Keratinocyte (primary cell): ENCODE measurements at regions not wholly inside any gene's neighbourhood (a gene's known extent, or its start where the extent isn't known, plus 50 kb on each side); places are given as distances from the start of the nearest gene placed in this dataset.

ENCODE experiments used
- CTCF ChIP-seq, 3 experiments: IDR thresholded peaks in 1 of 3; conservative IDR thresholded peaks in 1 of 3; optimal IDR thresholded peaks in 1 of 3; 2 replicates in 2 of 3; 3 replicates in 1 of 3; pipeline versions ENCODE3 to v1.5.1; 2011; ENCODE audit warnings: low read length in 3 of 3, mild to moderate bottlenecking in 3 of 3, moderate library complexity in 2 of 3, control low read depth in 1 of 3, inconsistent platforms in 1 of 3; ENCODE audit not compliant: insufficient read depth in 2 of 3; ENCODE audit errors: extremely low read depth in 1 of 3
- EZH2 ChIP-seq: IDR thresholded peaks from one replicate; pipeline ENCODE4 v1.6.1; 2012; ENCODE audit warnings: inconsistent platforms, mild to moderate bottlenecking, low read length, moderate library complexity

- TF ChIP-seq CTCF (optimal IDR thresholded peaks at IDR 0.05 in 1 of 3, IDR thresholded peaks at IDR 0.05 in 1 of 3, conservative IDR thresholded peaks at IDR 0.05 in 1 of 3; ENCODE audit: extremely low read depth in 1 of 3, insufficient read depth in 2 of 3, low read length in 3 of 3) = no peak
- no peak for TF ChIP-seq EZH2
These were observed 228.5 kb downstream of the TOX3 start for GRCh38 chr16:52318302-52319009.
